HL-60 (cell line): ENCODE measurements at regions not wholly inside any gene's neighbourhood (a gene's known extent, or its start where the extent isn't known, plus 50 kb on each side); places are given as distances from the start of the nearest gene placed in this dataset.

Experiments
- DNase-seq, 2 experiments: peaks; one replicate each; pipeline ENCODE4 v3.0.0-alpha.2; 2010 to 2020; ENCODE audit warnings: low read depth in 1 of 2, low spot score in 1 of 2
- H3K27ac ChIP-seq: fragments of 250-450 bp; sonication (Bioruptor Pico); replicated peaks from 2 replicates; pipeline ENCODE4 v1.5.1; 2020; ENCODE audit warnings: mild to moderate bottlenecking, moderate library complexity
- H3K27me3 ChIP-seq: fragments of 250-450 bp; sonication (Bioruptor Pico); 2 replicates; pipeline ENCODE4 v1.5.1; 2021; ENCODE audit warnings: mild to moderate bottlenecking, moderate library complexity; ENCODE audit not compliant: insufficient read depth, poor library complexity, severe bottlenecking
- H3K4me3 ChIP-seq: replicated peaks from 2 replicates; pipeline ENCODE4 v1.5.1; 2011; ENCODE audit warnings: mild to moderate bottlenecking, control low read depth, low read length; ENCODE audit not compliant: insufficient read depth
- GABPA ChIP-seq: IDR thresholded peaks from 2 replicates; pipeline ENCODE4 v1.6.1; 2012; ENCODE audit warnings: low read depth
- POLR2AphosphoS5 ChIP-seq: IDR thresholded peaks from 2 replicates; pipeline ENCODE4 v1.6.1; 2012; ENCODE audit warnings: low read depth
- REST ChIP-seq: IDR thresholded peaks from 2 replicates; pipeline ENCODE4 v1.6.1; 2012; ENCODE audit warnings: low read depth; ENCODE audit not compliant: insufficient replicate concordance
- SPI1 ChIP-seq: IDR thresholded peaks from 2 replicates; pipeline ENCODE4 v1.6.1; 2012; ENCODE audit warnings: low read depth, mild to moderate bottlenecking, borderline replicate concordance
- TF ChIP-seq, protein P1 (sequence below): IDR thresholded peaks from one replicate; pipeline ENCODE4 v1.5.1; 2011; ENCODE audit warnings: low read length, control low read depth, inconsistent platforms; ENCODE audit not compliant: insufficient read depth

DNA sequence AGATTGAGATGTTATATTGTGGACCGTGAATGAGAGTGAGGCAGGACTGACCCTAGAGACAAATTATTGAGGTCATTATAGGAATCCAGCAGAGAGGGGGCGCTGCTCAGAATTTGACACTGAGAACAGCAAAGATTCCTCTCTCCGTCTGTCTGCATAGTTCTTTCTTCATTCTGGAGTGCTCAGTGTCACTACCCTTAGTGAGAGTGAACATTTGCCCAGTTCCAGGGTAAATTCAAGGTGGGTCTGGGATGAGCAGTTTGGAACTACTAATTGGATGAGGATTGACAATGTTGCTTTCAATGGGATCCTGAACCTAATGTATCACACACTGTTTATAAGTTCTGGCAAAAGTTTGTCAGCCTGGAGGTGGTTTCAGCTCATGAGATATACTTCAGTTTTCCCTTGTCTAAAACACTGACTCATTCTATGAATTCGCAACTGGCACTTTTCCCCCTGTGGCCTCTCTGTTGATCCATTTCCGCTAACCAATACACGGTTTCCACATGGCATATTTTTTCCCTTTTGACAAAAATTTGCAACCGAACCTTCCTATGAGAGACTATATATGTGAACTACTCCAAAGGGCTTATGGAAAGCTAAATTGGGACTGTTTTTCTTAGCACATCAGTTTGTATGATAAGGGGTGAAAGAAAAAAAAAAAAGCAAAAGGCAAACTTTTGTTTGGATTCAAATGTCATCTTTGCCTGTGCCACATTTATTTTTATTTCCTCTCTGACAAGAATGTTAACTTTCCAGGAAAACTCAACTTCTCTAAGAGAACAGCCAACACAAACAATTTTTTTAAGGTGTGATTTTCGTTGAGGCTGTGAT lies 1240.7 kb upstream of the WWC1 start:
- Histone ChIP-seq H3K4me3 (no peak overlapping the region), H3K27ac (no peak overlapping the region)
- peak in 1 of 2 experiments; percentile 27 for DNase-seq

DNA sequence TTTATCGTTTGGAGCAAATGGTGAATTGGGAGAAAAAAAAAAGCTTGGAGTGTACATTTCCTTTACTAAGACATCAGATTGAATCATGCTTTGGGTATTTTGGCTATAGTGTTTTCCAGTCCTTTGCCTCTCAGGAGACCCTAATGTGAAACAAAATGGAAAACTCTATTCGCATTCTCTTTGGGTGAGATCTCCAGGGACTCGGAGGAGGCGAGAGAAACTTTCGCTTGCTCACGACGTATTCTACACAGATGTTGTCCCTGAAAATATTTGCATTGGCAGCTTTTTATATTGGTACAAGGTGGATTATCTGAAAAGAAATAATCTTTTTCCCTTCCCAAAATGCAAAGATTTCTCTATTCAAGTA lies 1240.1 kb upstream of the WWC1 start:
- no peak overlapping the region for H3K4me3 ChIP-seq
- H3K27ac ChIP-seq: no peak overlapping the region
- DNase-seq: no peak
- TF ChIP-seq GABPA: no peak
- no peak for TF ChIP-seq SPI1
- TF ChIP-seq REST: no peak
- TF ChIP-seq POLR2AphosphoS5: no peak
- TF ChIP-seq, protein P1, sequence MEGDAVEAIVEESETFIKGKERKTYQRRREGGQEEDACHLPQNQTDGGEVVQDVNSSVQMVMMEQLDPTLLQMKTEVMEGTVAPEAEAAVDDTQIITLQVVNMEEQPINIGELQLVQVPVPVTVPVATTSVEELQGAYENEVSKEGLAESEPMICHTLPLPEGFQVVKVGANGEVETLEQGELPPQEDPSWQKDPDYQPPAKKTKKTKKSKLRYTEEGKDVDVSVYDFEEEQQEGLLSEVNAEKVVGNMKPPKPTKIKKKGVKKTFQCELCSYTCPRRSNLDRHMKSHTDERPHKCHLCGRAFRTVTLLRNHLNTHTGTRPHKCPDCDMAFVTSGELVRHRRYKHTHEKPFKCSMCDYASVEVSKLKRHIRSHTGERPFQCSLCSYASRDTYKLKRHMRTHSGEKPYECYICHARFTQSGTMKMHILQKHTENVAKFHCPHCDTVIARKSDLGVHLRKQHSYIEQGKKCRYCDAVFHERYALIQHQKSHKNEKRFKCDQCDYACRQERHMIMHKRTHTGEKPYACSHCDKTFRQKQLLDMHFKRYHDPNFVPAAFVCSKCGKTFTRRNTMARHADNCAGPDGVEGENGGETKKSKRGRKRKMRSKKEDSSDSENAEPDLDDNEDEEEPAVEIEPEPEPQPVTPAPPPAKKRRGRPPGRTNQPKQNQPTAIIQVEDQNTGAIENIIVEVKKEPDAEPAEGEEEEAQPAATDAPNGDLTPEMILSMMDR: no peak
- H3K27me3 ChIP-seq: no peaks in the 10 kb centered on the region

More for the DNA sequence above, 1240.7 kb upstream of the WWC1 start:
- no peak for TF ChIP-seq POLR2AphosphoS5
- no peak for TF ChIP-seq GABPA
- TF ChIP-seq, protein P1: no peak
- TF ChIP-seq REST: no peak
- no peak for TF ChIP-seq SPI1
- H3K27me3 ChIP-seq: no peaks in the 10 kb centered on the region

DNA sequence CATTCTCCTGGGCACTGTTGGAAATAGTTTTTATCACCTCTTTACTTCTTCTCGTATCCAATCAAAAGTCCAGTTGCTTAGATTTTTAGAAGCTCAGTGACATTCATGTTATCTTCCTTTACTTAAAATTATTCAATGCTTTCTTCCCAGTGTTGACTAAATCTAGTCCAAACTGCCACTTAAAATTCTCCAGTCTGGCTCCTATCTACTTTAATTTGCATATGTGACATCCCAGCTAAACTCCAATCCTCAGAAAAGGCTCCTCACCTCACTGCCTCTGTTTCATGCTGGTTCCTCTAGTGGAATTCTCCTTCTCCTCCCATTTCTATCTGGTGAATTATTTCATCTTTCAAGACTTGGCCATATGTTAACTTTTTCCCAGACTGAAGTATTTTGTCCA lies 1238.7 kb upstream of the WWC1 start:
- TF ChIP-seq REST: no peak
- no peak for TF ChIP-seq SPI1
- TF ChIP-seq GABPA: no peak
- no peak for TF ChIP-seq POLR2AphosphoS5
- TF ChIP-seq, protein P1: no peak
- no peak for DNase-seq
- no peaks in the 10 kb centered on the region for H3K27me3 ChIP-seq
- no peak overlapping the region for H3K27ac ChIP-seq
- no peak overlapping the region for H3K4me3 ChIP-seq
